NT2/D1 (cell line): ENCODE measurements at regions not wholly inside any gene's neighbourhood (a gene's known extent, or its start where the extent isn't known, plus 50 kb on each side); places are given as distances from the start of the nearest gene placed in this dataset.

Source experiments
- DNase-seq: peaks from one replicate; pipeline ENCODE4 v3.0.0-alpha.2; 2011; ENCODE audit warnings: low read depth, low spot score
- H3K27me3 ChIP-seq: 2 replicates; pipeline ENCODE4 v1.6.0; 2011; ENCODE audit warnings: mild to moderate bottlenecking; ENCODE audit not compliant: insufficient read length, insufficient read depth
- H3K36me3 ChIP-seq: 2 replicates; pipeline ENCODE4 v1.6.1; 2011; ENCODE audit warnings: mild to moderate bottlenecking, low read length, mixed read lengths; ENCODE audit not compliant: insufficient read depth, insufficient read length
- H3K4me1 ChIP-seq: 2 replicates; pipeline ENCODE4 v1.5.1; 2011; ENCODE audit not compliant: insufficient read depth, insufficient read length
- H3K4me3 ChIP-seq: 2 replicates; pipeline ENCODE4 v1.5.1; 2011; ENCODE audit warnings: low read depth; ENCODE audit not compliant: insufficient read length
- H3K9ac ChIP-seq: 2 replicates; pipeline ENCODE4 v1.6.0; 2011; ENCODE audit warnings: low read depth; ENCODE audit not compliant: insufficient read length
- H3K9me3 ChIP-seq: 2 replicates; pipeline ENCODE4 v1.5.1; 2011; ENCODE audit warnings: mild to moderate bottlenecking, low read length; ENCODE audit not compliant: insufficient read depth
- SUZ12 ChIP-seq: IDR thresholded peaks from 2 replicates; pipeline ENCODE4 v1.6.1; 2011; ENCODE audit not compliant: insufficient read length, insufficient read depth; ENCODE audit errors: extremely low read depth
- YY1 ChIP-seq: IDR thresholded peaks from 2 replicates; pipeline ENCODE4 v1.6.1; 2011; ENCODE audit not compliant: insufficient read length, insufficient read depth
- ZNF274 ChIP-seq: IDR thresholded peaks from 2 replicates; pipeline ENCODE4 v1.6.1; 2011; ENCODE audit warnings: mild to moderate bottlenecking, low read depth, low read length

DNA sequence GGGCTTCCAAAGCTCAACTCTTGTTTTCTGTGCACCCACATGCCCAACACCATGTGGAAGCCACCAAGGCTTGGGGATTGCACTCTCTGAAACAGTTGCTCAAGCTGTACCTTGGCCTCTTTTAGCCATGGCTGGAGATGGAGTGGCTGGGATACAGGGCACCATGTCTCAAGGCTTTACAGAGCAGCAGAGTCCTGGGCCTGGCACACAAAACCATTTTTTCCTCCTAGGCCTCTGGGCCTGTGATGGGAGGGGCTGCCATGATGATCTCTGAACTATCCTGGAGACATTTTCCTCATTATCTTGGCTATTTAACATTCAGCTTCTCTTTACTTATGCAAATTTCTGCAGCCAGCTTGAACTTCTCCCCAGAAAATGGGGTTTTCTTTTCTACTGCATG lies 179.7 kb upstream of the LRP1B start:
- H3K27me3 ChIP-seq, result no peaks in the 10 kb centered on the region
- H3K36me3 ChIP-seq, result no peaks in the 10 kb centered on the region
- DNase-seq, result no peak
- no peak for TF ChIP-seq YY1
- no peak for TF ChIP-seq ZNF274
- TF ChIP-seq SUZ12, result no peak
- no peaks in the 10 kb centered on the region for H3K4me1 ChIP-seq
- H3K9ac ChIP-seq, result no peak overlapping the region
- H3K4me3 ChIP-seq, result no peak overlapping the region
- H3K9me3 ChIP-seq, result peaks cover 15% of the 10 kb centered on the region; the same call in 1 of the 2 replicates

DNA sequence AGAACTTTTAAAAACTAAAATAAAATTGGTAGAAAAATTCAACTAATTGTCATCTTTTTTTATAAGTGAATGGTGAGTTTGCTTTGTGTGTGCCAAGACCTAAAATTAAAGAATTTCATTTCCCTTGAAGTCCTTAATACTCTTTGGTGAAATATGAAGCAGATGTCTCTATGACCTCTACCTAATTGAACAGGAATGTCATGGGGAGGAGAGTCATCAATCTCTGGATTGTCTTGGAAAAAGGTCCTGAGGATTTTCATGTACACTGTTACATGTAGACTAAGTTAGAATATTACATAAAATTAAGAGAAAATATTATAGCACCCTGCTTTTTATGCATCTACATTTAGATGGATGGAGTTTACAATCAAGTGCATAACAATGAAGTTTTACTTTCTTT lies 177.9 kb upstream of the LRP1B start:
- Histone ChIP-seq H3K9me3 (peaks cover 15% of the 10 kb centered on the region; the same call in 1 of the 2 replicates), H3K4me3 (no peak overlapping the region), H3K27me3 (no peaks in the 10 kb centered on the region), H3K4me1 (no peaks in the 10 kb centered on the region), H3K9ac (no peak overlapping the region), H3K36me3 (no peaks in the 10 kb centered on the region)
- DNase-seq, result no peak
- TF ChIP-seq SUZ12, result no peak
- TF ChIP-seq ZNF274, result no peak
- no peak for TF ChIP-seq YY1

DNA sequence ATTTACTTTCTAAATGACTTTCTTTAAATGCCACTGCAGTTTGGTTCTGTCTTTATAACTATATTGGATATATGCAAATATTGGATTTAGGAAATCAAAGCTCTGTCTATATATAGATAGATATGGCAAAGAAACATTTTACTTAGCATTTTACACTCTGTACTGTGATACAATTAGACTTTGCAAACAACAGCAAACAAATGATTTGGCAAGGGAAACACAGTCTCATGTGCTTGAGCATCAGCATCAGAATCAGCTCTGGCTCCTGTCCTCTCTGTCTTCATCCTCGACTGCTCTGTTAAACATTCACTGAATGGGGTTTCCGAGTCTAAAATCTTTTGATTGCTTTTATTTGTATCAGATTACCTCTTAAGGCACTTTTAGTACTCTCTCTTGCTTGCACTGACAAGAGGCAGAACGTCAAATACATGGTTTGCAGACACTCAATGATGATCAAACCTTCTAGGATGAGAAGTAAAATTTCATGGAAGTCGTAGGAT lies 176.8 kb upstream of the LRP1B start:
- no peaks in the 10 kb centered on the region for H3K27me3 ChIP-seq
- no peak for DNase-seq

DNA sequence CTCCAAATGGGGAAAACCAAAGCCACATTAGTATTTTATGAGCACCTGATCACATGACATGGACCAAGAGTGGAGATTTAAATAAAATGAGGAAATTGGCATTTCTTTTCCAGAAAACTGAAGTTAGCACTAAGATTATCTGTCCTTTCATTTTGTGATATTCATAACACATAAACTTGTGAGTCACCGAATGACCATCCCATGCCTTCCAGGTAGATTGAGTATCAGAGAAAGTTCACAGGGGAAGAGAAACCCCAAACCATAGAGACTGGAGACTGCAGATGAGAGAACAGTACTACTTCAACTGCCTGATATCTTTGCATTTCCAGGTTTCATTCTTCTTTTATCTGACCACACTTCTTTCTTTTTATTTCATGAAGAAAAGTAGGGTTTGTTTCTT lies 176.3 kb upstream of the LRP1B start:
- no peaks in the 10 kb centered on the region for H3K27me3 ChIP-seq
- H3K9me3 ChIP-seq, result peaks cover 15% of the 10 kb centered on the region; the same call in 1 of the 2 replicates
- H3K36me3 ChIP-seq, result no peaks in the 10 kb centered on the region
- no peak overlapping the region for H3K4me3 ChIP-seq
- TF ChIP-seq ZNF274 (no peak), YY1 (no peak), SUZ12 (no peak)
- no peak for DNase-seq
- H3K9ac ChIP-seq, result no peak overlapping the region
- H3K4me1 ChIP-seq, result no peaks in the 10 kb centered on the region

More for the DNA sequence above, 176.8 kb upstream of the LRP1B start:
- Histone ChIP-seq H3K4me1 (no peaks in the 10 kb centered on the region), H3K4me3 (no peak overlapping the region), H3K9ac (no peak overlapping the region), H3K9me3 (peaks cover 15% of the 10 kb centered on the region; the same call in 1 of the 2 replicates), H3K36me3 (no peaks in the 10 kb centered on the region)
- TF ChIP-seq YY1, result no peak
- no peak for TF ChIP-seq SUZ12
- no peak for TF ChIP-seq ZNF274

DNA sequence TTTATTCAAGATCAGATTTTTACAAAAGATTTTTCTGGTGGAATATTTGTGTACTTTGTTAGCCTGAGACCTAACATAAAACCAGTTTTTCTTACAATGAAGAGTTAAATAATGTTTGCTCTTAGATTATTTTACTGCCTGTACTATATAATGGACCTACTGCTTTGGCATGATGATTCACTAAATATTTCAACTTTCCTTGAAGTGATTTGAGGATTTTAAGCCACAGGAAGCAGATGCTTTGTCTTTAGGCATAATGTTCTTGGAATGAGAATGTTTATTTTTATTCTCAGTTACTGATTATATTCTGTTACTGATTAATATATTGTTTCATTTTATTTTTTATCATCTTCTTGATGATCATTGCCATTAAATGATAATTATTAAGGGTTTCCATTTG lies 175.3 kb upstream of the LRP1B start:
- H3K9me3 ChIP-seq, result peaks cover 15% of the 10 kb centered on the region; the same call in 1 of the 2 replicates
- no peaks in the 10 kb centered on the region for H3K4me1 ChIP-seq
- DNase-seq, result no peak
- no peak overlapping the region for H3K4me3 ChIP-seq
- TF ChIP-seq SUZ12, result no peak
- no peak for TF ChIP-seq ZNF274
- TF ChIP-seq YY1, result no peak
- H3K36me3 ChIP-seq, result no peaks in the 10 kb centered on the region
- H3K9ac ChIP-seq, result no peak overlapping the region
- no peaks in the 10 kb centered on the region for H3K27me3 ChIP-seq

DNA sequence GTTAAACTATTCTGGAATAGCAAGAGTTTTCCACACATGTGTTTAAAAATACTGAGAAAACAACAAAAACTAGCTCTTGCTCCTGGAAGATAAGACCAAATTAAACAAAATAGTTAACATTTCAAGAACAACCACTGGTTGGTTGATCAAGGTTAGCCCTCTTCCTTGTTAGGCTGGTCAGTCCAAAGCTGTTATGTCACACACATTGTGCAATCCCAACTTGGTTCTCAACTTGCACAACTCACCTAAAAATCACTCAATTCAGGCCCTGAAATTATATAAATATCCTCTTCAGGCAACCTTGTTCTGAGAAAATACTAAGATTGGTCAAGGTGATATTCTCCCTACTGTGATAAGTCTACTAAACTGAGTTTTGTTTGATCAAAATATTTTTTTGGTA lies 169.7 kb upstream of the LRP1B start:
- H3K27me3 ChIP-seq, result no peaks in the 10 kb centered on the region
- DNase-seq, result no peak
- TF ChIP-seq YY1 (no peak), ZNF274 (no peak), SUZ12 (no peak)
- H3K9ac ChIP-seq, result no peak overlapping the region
- no peaks in the 10 kb centered on the region for H3K36me3 ChIP-seq
- no peaks in the 10 kb centered on the region for H3K9me3 ChIP-seq
- H3K4me3 ChIP-seq, result no peak overlapping the region
- H3K4me1 ChIP-seq, result no peaks in the 10 kb centered on the region

DNA sequence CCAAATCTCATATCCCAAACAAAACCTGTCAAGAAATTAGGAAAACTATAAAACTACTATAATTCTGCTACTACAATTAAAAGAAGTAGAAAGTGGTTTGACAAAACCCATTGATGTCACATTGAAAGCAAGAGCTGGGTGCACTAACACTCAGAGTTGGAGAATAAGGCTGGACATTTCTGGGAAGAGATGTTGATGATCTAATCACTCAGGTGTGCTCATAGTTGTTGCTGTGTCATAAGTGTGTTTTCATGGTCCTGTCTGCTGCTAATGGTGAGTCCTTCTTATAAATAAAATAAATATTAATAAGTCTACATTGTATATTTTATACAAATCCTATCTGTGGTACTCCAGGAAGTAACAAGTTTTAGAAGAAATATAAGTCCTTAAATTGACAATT lies 168.2 kb upstream of the LRP1B start:
- Histone ChIP-seq H3K27me3 (no peaks in the 10 kb centered on the region), H3K4me1 (no peaks in the 10 kb centered on the region), H3K9me3 (no peaks in the 10 kb centered on the region), H3K36me3 (no peaks in the 10 kb centered on the region), H3K4me3 (no peak overlapping the region), H3K9ac (no peak overlapping the region)
- DNase-seq, result no peak
- TF ChIP-seq SUZ12 (no peak), ZNF274 (no peak), YY1 (no peak)

DNA sequence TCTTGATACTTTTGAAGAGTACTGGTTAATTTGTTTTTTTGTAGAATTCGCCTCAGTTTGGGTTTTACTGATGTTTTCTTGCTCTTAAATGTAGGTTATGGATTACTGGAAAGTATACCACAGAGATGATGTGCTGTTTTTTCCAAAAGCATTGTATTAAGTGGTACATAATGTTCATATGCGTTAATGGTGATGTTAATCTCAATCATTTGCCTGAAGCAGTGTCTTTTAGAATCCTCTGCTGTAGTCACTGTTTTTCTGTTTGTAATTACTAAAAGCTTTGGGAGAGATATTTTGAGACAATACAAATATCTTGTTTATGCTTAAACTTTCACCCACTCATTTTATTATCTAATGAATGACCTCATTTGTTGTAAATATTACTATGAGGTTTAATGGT lies 163.4 kb upstream of the LRP1B start:
- DNase-seq, result no peak
- Histone ChIP-seq H3K9ac (no peak overlapping the region), H3K9me3 (no peaks in the 10 kb centered on the region), H3K4me1 (no peaks in the 10 kb centered on the region), H3K4me3 (no peak overlapping the region), H3K27me3 (no peaks in the 10 kb centered on the region), H3K36me3 (no peaks in the 10 kb centered on the region)
- TF ChIP-seq YY1 (no peak), ZNF274 (no peak), SUZ12 (no peak)
